LNCAP (cell line): ENCODE measurements at regions not wholly inside any gene's neighbourhood (a gene's known extent, or its start where the extent isn't known, plus 50 kb on each side); places are given as distances from the start of the nearest gene placed in this dataset.

Experiments
- CTCF ChIP-seq: fragments of 450-650 bp; IDR thresholded peaks from 2 replicates; pipeline ENCODE4 v1.5.1; 2017; ENCODE audit warnings: mild to moderate bottlenecking

- TF ChIP-seq CTCF: no peak
These were observed 2709.8 kb downstream of the PCDH7 start for GRCh38 chr4:33429971-33430370.

GRCh38 chr4:33437406-33437805 lies 2717.2 kb downstream of the PCDH7 start:
- no peak for TF ChIP-seq CTCF

GRCh38 chr4:33446953-33447352 lies 2726.8 kb downstream of the PCDH7 start:
- no peak for TF ChIP-seq CTCF

GRCh38 chr4:33448948-33449347 lies 2728.8 kb downstream of the PCDH7 start:
- TF ChIP-seq CTCF: no peak

GRCh38 chr4:33453436-33453835 lies 2733.3 kb downstream of the PCDH7 start:
- TF ChIP-seq CTCF: no peak

- TF ChIP-seq CTCF: no peak
These were observed 2733.7 kb downstream of the PCDH7 start for GRCh38 chr4:33453916-33454315.

GRCh38 chr4:33465565-33465964 lies 2745.4 kb downstream of the PCDH7 start:
- TF ChIP-seq CTCF: no peak

GRCh38 chr4:33467291-33467690 lies 2747.1 kb downstream of the PCDH7 start:
- TF ChIP-seq CTCF: no peak
